ENCODE measurements at regions not wholly inside any gene's neighbourhood (a gene's known extent, or its start where the extent isn't known, plus 50 kb on each side); places are given as distances from the start of the nearest gene placed in this dataset.

- TF ChIP-seq POLR2A (IDR thresholded peaks at IDR 0.05; ENCODE audit: low read depth) (no peak), CTCF (IDR thresholded peaks at IDR 0.05) (no peak)
Measured at GRCh38 chr4:134687646-134688628, 486.3 kb upstream of the PABPC4L start.
